Stimulated activated effector memory CD8-positive, alpha-beta T cell treated with anti-CD3 and anti-CD28 coated beads, Interleukin-12 subunit alpha, Interleukin-12 subunit beta, amount 100 ng/mL, for 72 hours (primary cell): ENCODE measurements at regions not wholly inside any gene's neighbourhood (a gene's known extent, or its start where the extent isn't known, plus 50 kb on each side); places are given as distances from the start of the nearest gene placed in this dataset.

Experiments
- ATAC-seq: fragments of 150-1000 bp; cut with Tn5 transposase; 2 replicates; pipeline ENCODE4 v1.10.0; 2021
- DNase-seq, 2 donors: peaks; one replicate each; pipeline ENCODE4 v3.0.0; 2021 to 2022; ENCODE audit warnings: low spot score in 2 of 2
- H3K27ac Mint-ChIP-seq: one replicate; pipeline ENCODE4 v1.8.0; 2022; ENCODE audit warnings: mild to moderate bottlenecking, mixed read lengths
- H3K36me3 Mint-ChIP-seq: one replicate; pipeline ENCODE4 v1.8.0; 2022; ENCODE audit warnings: mild to moderate bottlenecking, mixed read lengths
- H3K4me1 Mint-ChIP-seq: one replicate; pipeline ENCODE4 v1.8.0; 2022; ENCODE audit warnings: mixed read lengths
- H3K4me3 Mint-ChIP-seq: one replicate; pipeline ENCODE4 v1.8.0; 2022; ENCODE audit warnings: mild to moderate bottlenecking, mixed read lengths
- H3K9me3 Mint-ChIP-seq: one replicate; pipeline ENCODE4 v1.8.0; 2022; ENCODE audit warnings: mixed read lengths

GRCh38 chr6:168794491-168794890, 353.5 kb downstream of the SMOC2 start:
- no peak for ATAC-seq
- DNase-seq: no peak
- Mint-ChIP-seq H3K4me1 (no peaks in the 10 kb centered on the region), H3K27ac (no peak overlapping the region), H3K4me3 (no peak overlapping the region), H3K36me3 (no peaks in the 10 kb centered on the region), H3K9me3 (no peaks in the 10 kb centered on the region)

GRCh38 chr6:168793649-168794048, 352.7 kb downstream of the SMOC2 start:
- ATAC-seq (no peak), DNase-seq (no peak)
- Mint-ChIP-seq H3K4me3 (no peak overlapping the region), H3K36me3 (no peaks in the 10 kb centered on the region), H3K27ac (no peak overlapping the region), H3K9me3 (no peaks in the 10 kb centered on the region), H3K4me1 (no peaks in the 10 kb centered on the region)

- Mint-ChIP-seq H3K4me1 (no peaks in the 10 kb centered on the region), H3K36me3 (no peaks in the 10 kb centered on the region), H3K4me3 (no peak overlapping the region), H3K9me3 (no peaks in the 10 kb centered on the region), H3K27ac (no peak overlapping the region)
- ATAC-seq (no peak), DNase-seq (no peak)
Measured at GRCh38 chr6:168791917-168792316, 350.9 kb downstream of the SMOC2 start.

- no peaks in the 10 kb centered on the region for H3K36me3 Mint-ChIP-seq
- no peak for DNase-seq
- no peaks in the 10 kb centered on the region for H3K4me1 Mint-ChIP-seq
- no peaks in the 10 kb centered on the region for H3K9me3 Mint-ChIP-seq
- no peak overlapping the region for H3K4me3 Mint-ChIP-seq
- no peak for ATAC-seq
- H3K27ac Mint-ChIP-seq: no peak overlapping the region
Measured at GRCh38 chr6:168789699-168790098, 348.7 kb downstream of the SMOC2 start.

GRCh38 chr6:168785720-168786511, 344.9 kb downstream of the SMOC2 start:
- Mint-ChIP-seq H3K27ac (no peak overlapping the region), H3K9me3 (no peaks in the 10 kb centered on the region), H3K4me3 (no peak overlapping the region), H3K4me1 (no peaks in the 10 kb centered on the region), H3K36me3 (no peaks in the 10 kb centered on the region)
- ATAC-seq (no peak), DNase-seq (no peak)

- Mint-ChIP-seq H3K27ac (no peak overlapping the region), H3K9me3 (no peaks in the 10 kb centered on the region), H3K36me3 (no peaks in the 10 kb centered on the region), H3K4me3 (no peak overlapping the region), H3K4me1 (no peaks in the 10 kb centered on the region)
- ATAC-seq (no peak), DNase-seq (no peak)
Measured at GRCh38 chr6:168784426-168784825, 343.4 kb downstream of the SMOC2 start.

- Mint-ChIP-seq H3K4me3 (no peak overlapping the region), H3K27ac (no peak overlapping the region), H3K36me3 (no peaks in the 10 kb centered on the region), H3K9me3 (no peaks in the 10 kb centered on the region), H3K4me1 (no peaks in the 10 kb centered on the region)
- no peak for DNase-seq
- no peak for ATAC-seq
Measured at GRCh38 chr6:168783720-168784119, 342.7 kb downstream of the SMOC2 start.

- no peaks in the 10 kb centered on the region for H3K36me3 Mint-ChIP-seq
- DNase-seq: no peak
- H3K9me3 Mint-ChIP-seq: no peaks in the 10 kb centered on the region
- no peaks in the 10 kb centered on the region for H3K4me1 Mint-ChIP-seq
- no peak overlapping the region for H3K4me3 Mint-ChIP-seq
- no peak overlapping the region for H3K27ac Mint-ChIP-seq
- no peak for ATAC-seq
Measured at GRCh38 chr6:168782187-168782751, 341.3 kb downstream of the SMOC2 start.

- ATAC-seq: no peak
- Mint-ChIP-seq H3K36me3 (no peaks in the 10 kb centered on the region), H3K4me3 (no peak overlapping the region), H3K27ac (no peak overlapping the region), H3K4me1 (no peaks in the 10 kb centered on the region), H3K9me3 (peaks cover 12% of the 10 kb centered on the region)
- no peak for DNase-seq
Measured at GRCh38 chr6:168778201-168778600, 337.2 kb downstream of the SMOC2 start.

- no peaks in the 10 kb centered on the region for H3K4me1 Mint-ChIP-seq
- no peak overlapping the region for H3K27ac Mint-ChIP-seq
- H3K9me3 Mint-ChIP-seq: peaks cover 19% of the 10 kb centered on the region
- H3K4me3 Mint-ChIP-seq: no peak overlapping the region
- no peak for DNase-seq
- no peaks in the 10 kb centered on the region for H3K36me3 Mint-ChIP-seq
- ATAC-seq: no peak
Measured at GRCh38 chr6:168774381-168774780, 333.4 kb downstream of the SMOC2 start.

- DNase-seq: no peak
- no peaks in the 10 kb centered on the region for H3K4me1 Mint-ChIP-seq
- no peaks in the 10 kb centered on the region for H3K36me3 Mint-ChIP-seq
- H3K9me3 Mint-ChIP-seq: peaks cover 19% of the 10 kb centered on the region
- ATAC-seq: no peak
- H3K4me3 Mint-ChIP-seq: no peak overlapping the region
- H3K27ac Mint-ChIP-seq: no peak overlapping the region
Measured at GRCh38 chr6:168773788-168774187, 332.8 kb downstream of the SMOC2 start.

GRCh38 chr6:168765752-168766151, 324.8 kb downstream of the SMOC2 start:
- DNase-seq (no peak), ATAC-seq (no peak)
- Mint-ChIP-seq H3K27ac (no peak overlapping the region), H3K36me3 (no peaks in the 10 kb centered on the region), H3K9me3 (peaks cover 3% of the 10 kb centered on the region), H3K4me3 (no peak overlapping the region), H3K4me1 (no peaks in the 10 kb centered on the region)

- DNase-seq (no peak), ATAC-seq (no peak)
- H3K4me3 Mint-ChIP-seq: no peak overlapping the region
- no peaks in the 10 kb centered on the region for H3K36me3 Mint-ChIP-seq
- no peak overlapping the region for H3K27ac Mint-ChIP-seq
- H3K4me1 Mint-ChIP-seq: no peaks in the 10 kb centered on the region
- no peaks in the 10 kb centered on the region for H3K9me3 Mint-ChIP-seq
Measured at GRCh38 chr6:168756009-168756634, 315.1 kb downstream of the SMOC2 start.

- ATAC-seq (no peak), DNase-seq (no peak)
- Mint-ChIP-seq H3K4me1 (no peaks in the 10 kb centered on the region), H3K9me3 (no peaks in the 10 kb centered on the region), H3K4me3 (no peak overlapping the region), H3K36me3 (no peaks in the 10 kb centered on the region), H3K27ac (no peak overlapping the region)
Measured at GRCh38 chr6:168746643-168747042, 305.7 kb downstream of the SMOC2 start.

GRCh38 chr6:168746013-168746412, 305.0 kb downstream of the SMOC2 start:
- no peaks in the 10 kb centered on the region for H3K4me1 Mint-ChIP-seq
- no peak overlapping the region for H3K27ac Mint-ChIP-seq
- no peaks in the 10 kb centered on the region for H3K36me3 Mint-ChIP-seq
- ATAC-seq: no peak
- H3K4me3 Mint-ChIP-seq: no peak overlapping the region
- DNase-seq: no peak
- no peaks in the 10 kb centered on the region for H3K9me3 Mint-ChIP-seq

- no peaks in the 10 kb centered on the region for H3K9me3 Mint-ChIP-seq
- DNase-seq: no peak
- no peak for ATAC-seq
- H3K27ac Mint-ChIP-seq: no peak overlapping the region
- no peaks in the 10 kb centered on the region for H3K4me1 Mint-ChIP-seq
- H3K36me3 Mint-ChIP-seq: no peaks in the 10 kb centered on the region
- no peak overlapping the region for H3K4me3 Mint-ChIP-seq
Measured at GRCh38 chr6:168744861-168745260, 303.9 kb downstream of the SMOC2 start.
